GM12874 (cell line): ENCODE measurements at regions not wholly inside any gene's neighbourhood (a gene's known extent, or its start where the extent isn't known, plus 50 kb on each side); places are given as distances from the start of the nearest gene placed in this dataset.
A peak's percentile ranks its signal among the peaks of the same experiment; 100 is the strongest.

Experiments used
- CTCF ChIP-seq: IDR thresholded peaks from 2 replicates; pipeline ENCODE4 v1.5.1; 2011; ENCODE audit warnings: low read depth, mild to moderate bottlenecking, control low read depth, low read length, moderate library complexity; ENCODE audit not compliant: insufficient read depth

GRCh38 chr11:3580487-3581388 is 61.1 kb downstream of the ART5 start:
- peak; percentile 62 for TF ChIP-seq CTCF

GRCh38 chr11:3564383-3564782 is 77.4 kb downstream of the ART5 start:
- TF ChIP-seq CTCF, result peak; percentile 29; the same call in 1 of the 2 replicates

GRCh38 chr11:3454844-3455243 is 75.9 kb upstream of the ZNF195 start:
- TF ChIP-seq CTCF, result peak; percentile 60

GRCh38 chr11:3434976-3435375 is 56.0 kb upstream of the ZNF195 start:
- TF ChIP-seq CTCF, result no peak
